AG09319 (cell line): ENCODE measurements at regions not wholly inside any gene's neighbourhood (a gene's known extent, or its start where the extent isn't known, plus 50 kb on each side); places are given as distances from the start of the nearest gene placed in this dataset.
"Not testable (repeated sequence)": the region's sequence is repeated elsewhere in the genome, so short reads cannot be mapped to it uniquely, and the experiment has no call there.

ENCODE experiments used
- DNase-seq: peaks from one replicate; pipeline ENCODE4 v3.0.0-alpha.2; 2010; ENCODE audit warnings: low read depth; ENCODE audit errors: extremely low read depth
- CTCF ChIP-seq: IDR thresholded peaks from 2 replicates; pipeline ENCODE4 v1.5.1; 2011; ENCODE audit warnings: low read depth, mild to moderate bottlenecking, inconsistent platforms, low read length, moderate library complexity

GRCh38 chr5:102048940-102049339, 247.1 kb downstream of the SLCO4C1 start:
- no peak for DNase-seq
- TF ChIP-seq CTCF = no peak

- not testable (repeated sequence) for DNase-seq
Measured at GRCh38 chr5:102047073-102047472, 249.0 kb downstream of the SLCO4C1 start.

- TF ChIP-seq CTCF = no peak
- no peak for DNase-seq
Measured at GRCh38 chr5:102040326-102040725, 255.8 kb downstream of the SLCO4C1 start.

GRCh38 chr5:102036927-102037326, 259.2 kb downstream of the SLCO4C1 start:
- TF ChIP-seq CTCF = no peak
- no peak for DNase-seq

- TF ChIP-seq CTCF = no peak
- DNase-seq = no peak
Measured at GRCh38 chr5:102031711-102032110, 264.4 kb downstream of the SLCO4C1 start.

GRCh38 chr5:102018690-102019089, 277.4 kb downstream of the SLCO4C1 start:
- no peak for DNase-seq

GRCh38 chr5:102018279-102018678, 277.8 kb downstream of the SLCO4C1 start:
- DNase-seq = no peak
- TF ChIP-seq CTCF = no peak

More at GRCh38 chr5:102018690-102019089, 277.4 kb downstream of the SLCO4C1 start:
- no peak for TF ChIP-seq CTCF

- TF ChIP-seq CTCF = no peak
- DNase-seq = no peak
Measured at GRCh38 chr5:102014371-102014770, 281.7 kb downstream of the SLCO4C1 start.
